H1 (cell line): ENCODE measurements at regions not wholly inside any gene's neighbourhood (a gene's known extent, or its start where the extent isn't known, plus 50 kb on each side); places are given as distances from the start of the nearest gene placed in this dataset.

Source experiments
- CTCF ChIA-PET: fragments of 300-600 bp; sonication (Branson Sonifier 250); formaldehyde crosslinking; loops from one replicate; lab custom pipeline; 2021; ENCODE audit not compliant: partially characterized antibody; lab: Charles Lee
- POLR2A ChIA-PET: fragments of 300-600 bp; sonication (Branson Sonifier 250); formaldehyde crosslinking; loops from one replicate; lab custom pipeline; 2021; ENCODE audit warnings: inconsistent platforms; ENCODE audit not compliant: partially characterized antibody; lab: Charles Lee
- DNase-seq, 2 experiments: peaks; one replicate each; pipeline versions ENCODE4 v3.0.0 to v3.0.0-alpha.2; 2010 to 2022; ENCODE audit warnings: low spot score in 2 of 2, low read depth in 1 of 2, mixed read lengths in 1 of 2
- FAIRE-seq: peaks from 2 replicates; lab custom pipeline; 2011; peaks lifted over from hg19 to GRCh38; lab: Jason Lieb, UNC
- H2AFZ ChIP-seq: 2 replicates; pipeline ENCODE4 v1.8.1; 2012; ENCODE audit warnings: low read length, inconsistent platforms
- H2AK5ac ChIP-seq: 2 replicates; pipeline ENCODE4 v1.6.1; 2013; ENCODE audit warnings: low read depth, low read length
- H2BK120ac ChIP-seq: replicated peaks from 2 replicates; pipeline ENCODE3; 2013; ENCODE audit warnings: low read depth, low read length, inconsistent platforms
- H2BK12ac ChIP-seq: 2 replicates; pipeline ENCODE4 v1.6.1; 2013; ENCODE audit warnings: low read depth, low read length
- H2BK15ac ChIP-seq: 2 replicates; pipeline ENCODE4 v1.6.1; 2013; ENCODE audit warnings: low read length
- H2BK20ac ChIP-seq: 2 replicates; pipeline ENCODE4 v1.6.1; 2013; ENCODE audit warnings: low read length
- H2BK5ac ChIP-seq: 2 replicates; pipeline ENCODE4 v1.6.1; 2013; ENCODE audit warnings: low read depth, low read length
- H3K14ac ChIP-seq: 2 replicates; pipeline ENCODE4 v1.6.1; 2013; ENCODE audit warnings: inconsistent platforms; ENCODE audit not compliant: insufficient read length
- H3K18ac ChIP-seq: 2 replicates; pipeline ENCODE4 v1.6.1; 2013; ENCODE audit warnings: low read length; ENCODE audit errors: extremely low read depth
- H3K23ac ChIP-seq: 2 replicates; pipeline ENCODE4 v1.6.1; 2013; ENCODE audit warnings: inconsistent platforms; ENCODE audit not compliant: insufficient read length
- H3K23me2 ChIP-seq: 2 replicates; pipeline ENCODE4 v1.6.1; 2013; ENCODE audit warnings: low read depth, low read length
- H3K27ac ChIP-seq: 2 replicates; pipeline ENCODE4 v1.6.1; 2011; ENCODE audit warnings: low read depth, low read length, inconsistent platforms
- H3K27me3 ChIP-seq, 4 experiments: replicated peaks in 1 of 4; 1 replicate in 1 of 4; 2 replicates in 3 of 4; pipeline versions ENCODE4 v1.6.1 to v1.8.1; 2011 to 2013; ENCODE audit warnings: low read length in 3 of 4, mild to moderate bottlenecking in 3 of 4, inconsistent platforms in 2 of 4, mixed read lengths in 2 of 4, moderate library complexity in 1 of 4; ENCODE audit not compliant: control insufficient read depth in 3 of 4, insufficient read depth in 3 of 4; ENCODE audit errors: extremely low read depth in 1 of 4
- H3K36me3 ChIP-seq, 4 experiments: 2 replicates each; pipeline versions ENCODE4 v1.6.1 to v1.8.1; 2011 to 2013; ENCODE audit warnings: mild to moderate bottlenecking in 4 of 4, low read length in 3 of 4, moderate library complexity in 2 of 4, control low read depth in 1 of 4, inconsistent platforms in 1 of 4; ENCODE audit not compliant: insufficient read depth in 4 of 4, control insufficient read depth in 2 of 4
- H3K4ac ChIP-seq: replicated peaks from 2 replicates; pipeline ENCODE3; 2013; ENCODE audit warnings: low read length, low read depth, mixed read lengths, inconsistent platforms; ENCODE audit not compliant: insufficient read length
- H3K4me1 ChIP-seq, 4 experiments: replicated peaks in 1 of 4; 1 replicate in 1 of 4; 2 replicates in 3 of 4; pipeline versions ENCODE4 v1.6.1 to v1.8.1; 2011 to 2013; ENCODE audit warnings: low read length in 3 of 4, inconsistent platforms in 2 of 4, mixed read lengths in 1 of 4; ENCODE audit not compliant: insufficient read depth in 4 of 4, control insufficient read depth in 3 of 4
- H3K4me2 ChIP-seq, 2 experiments: 2 replicates each; pipeline versions ENCODE4 v1.6.1 to v1.8.1; 2011 to 2013; ENCODE audit warnings: low read depth in 2 of 2, low read length in 2 of 2, control low read depth in 1 of 2, inconsistent platforms in 1 of 2, mild to moderate bottlenecking in 1 of 2; ENCODE audit not compliant: insufficient read depth in 1 of 2
- H3K4me3 ChIP-seq, 4 experiments: fragments of 200-600, 300-600 bp in 1 of 4; sonication (generic), shearing (Covaris generic), sonication (Bioruptor Twin) in 1 of 4; 2 replicates each; pipeline versions ENCODE4 v1.5.1 to v1.8.1; 2011 to 2016; ENCODE audit warnings: low read length in 4 of 4, low read depth in 3 of 4, control low read depth in 2 of 4, inconsistent platforms in 2 of 4, mild to moderate bottlenecking in 2 of 4, mixed read lengths in 1 of 4, moderate library complexity in 1 of 4; ENCODE audit not compliant: insufficient read depth in 2 of 4; ENCODE audit errors: extremely low read depth in 1 of 4
- H3K56ac ChIP-seq: replicated peaks from 2 replicates; pipeline ENCODE3; 2013; ENCODE audit warnings: low read depth, mild to moderate bottlenecking, mixed read lengths, low read length, inconsistent platforms; ENCODE audit not compliant: insufficient read length
- H3K79me1 ChIP-seq: 2 replicates; pipeline ENCODE4 v1.6.1; 2013; ENCODE audit warnings: low read depth, low read length, control low read depth
- H3K79me2 ChIP-seq, 2 experiments: 2 replicates each; pipeline versions ENCODE4 v1.6.1 to v1.8.1; 2012 to 2013; ENCODE audit warnings: low read length in 2 of 2, mild to moderate bottlenecking in 2 of 2, inconsistent platforms in 1 of 2; ENCODE audit not compliant: insufficient read depth in 2 of 2, control insufficient read depth in 1 of 2
- H3K9ac ChIP-seq, 4 experiments: replicated peaks in 1 of 4; 1 replicate in 1 of 4; 2 replicates in 3 of 4; pipeline versions ENCODE4 v1.6.1 to v1.8.1; 2011 to 2013; ENCODE audit warnings: low read depth in 3 of 4, low read length in 3 of 4, control low read depth in 2 of 4, mild to moderate bottlenecking in 2 of 4, moderate library complexity in 2 of 4, inconsistent platforms in 1 of 4; ENCODE audit errors: extremely low read depth in 1 of 4
- H3K9me3 ChIP-seq, 2 experiments: 2 replicates each; pipeline versions ENCODE4 v1.6.1 to v1.8.1; 2012 to 2013; ENCODE audit warnings: mild to moderate bottlenecking in 2 of 2, moderate library complexity in 2 of 2, control low read depth in 1 of 2, inconsistent platforms in 1 of 2, low read depth in 1 of 2, low read length in 1 of 2, mixed read lengths in 1 of 2; ENCODE audit not compliant: insufficient read depth in 2 of 2
- H4K20me1 ChIP-seq, 2 experiments: replicated peaks in 1 of 2; 2 replicates each; pipeline versions ENCODE3 to v1.8.1; 2011 to 2013; ENCODE audit warnings: inconsistent platforms in 2 of 2, low read length in 2 of 2, mild to moderate bottlenecking in 1 of 2; ENCODE audit not compliant: insufficient read depth in 2 of 2, control insufficient read depth in 1 of 2
- H4K5ac ChIP-seq: 2 replicates; pipeline ENCODE4 v1.6.1; 2013; ENCODE audit warnings: low read length, low read depth, mixed read lengths, inconsistent platforms; ENCODE audit not compliant: insufficient read length
- H4K8ac ChIP-seq: 2 replicates; pipeline ENCODE4 v1.8.0; 2013; ENCODE audit warnings: mild to moderate bottlenecking, moderate library complexity, low read length, inconsistent platforms; ENCODE audit not compliant: insufficient read depth; ENCODE audit errors: extremely low read depth
- H4K91ac ChIP-seq: replicated peaks from 2 replicates; pipeline ENCODE3; 2013; ENCODE audit warnings: low read length, mixed read lengths, inconsistent platforms; ENCODE audit not compliant: insufficient read length
- FOSL1 ChIP-seq: IDR thresholded peaks from 2 replicates; pipeline ENCODE4 v1.6.1; 2011; ENCODE audit warnings: mild to moderate bottlenecking, low read depth, low read length, moderate library complexity; ENCODE audit not compliant: insufficient read depth
- POU5F1 ChIP-seq: IDR thresholded peaks from 2 replicates; pipeline ENCODE4 v1.6.1; 2011; ENCODE audit warnings: low read depth, mild to moderate bottlenecking, low read length, moderate library complexity
- WGBS, 2 experiments: shearing (Covaris generic) in 1 of 2; methylation state at CpG; one replicate each; pipeline versions ENCODE4 v1.1.6 to v1.1.7; 2013 to 2015; ENCODE audit warnings: low lambda C conversion rate in 2 of 2, mixed read lengths in 2 of 2, inconsistent platforms in 1 of 2, low coverage in 1 of 2, missing lambda C conversion rate in 1 of 2; ENCODE audit not compliant: insufficient replicate concordance in 2 of 2, insufficient coverage in 1 of 2, insufficient read length in 1 of 2; ENCODE audit errors: extremely low coverage in 1 of 2, missing lambda C conversion rate in 1 of 2; 5-methylcytosine and 5-hydroxymethylcytosine counted together

DNA sequence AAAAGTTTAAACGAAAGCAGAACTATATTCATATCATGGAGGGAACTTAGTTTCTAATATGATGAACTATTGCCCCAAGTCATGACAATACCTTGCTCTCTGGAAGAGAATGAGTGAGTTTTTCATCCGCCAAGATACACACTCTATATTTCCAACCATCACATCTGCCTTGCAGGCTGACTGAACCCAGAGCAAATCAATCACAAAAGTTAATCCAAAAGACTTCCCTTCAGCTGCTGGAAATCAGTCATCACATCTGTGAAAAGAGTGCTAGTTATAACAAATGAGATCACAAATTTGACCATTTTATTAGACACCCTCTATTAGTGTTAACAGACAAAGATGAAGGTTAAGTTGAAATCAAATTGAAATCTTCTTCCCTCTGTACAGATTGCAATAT, 261.7 kb upstream of the PRKCQ start (continued):
- no peak for TF ChIP-seq FOSL1

GRCh38 chr10:6840766-6841165, 260.7 kb upstream of the PRKCQ start:
- no peak for TF ChIP-seq POU5F1
- Histone ChIP-seq H4K20me1 (no peaks in the 10 kb centered on the region), H3K27ac (no peak overlapping the region), H3K9ac (no peak overlapping the region), H2AK5ac (no peak overlapping the region), H3K79me2 (no peaks in the 10 kb centered on the region), H3K4ac (no peak overlapping the region), H2BK15ac (no peak overlapping the region), H2BK20ac (no peak overlapping the region), H3K27me3 (no peaks in the 10 kb centered on the region), H3K23ac (no peak overlapping the region), H3K9me3 (peaks cover 17% of the 10 kb centered on the region in 2 experiments; a peak in 3 of 4 replicates), H3K14ac (no peak overlapping the region), H2BK5ac (no peak overlapping the region), H3K18ac (no peak overlapping the region), H2AFZ (no peak overlapping the region), H4K8ac (no peak overlapping the region), H3K79me1 (no peaks in the 10 kb centered on the region), H3K56ac (no peak overlapping the region), H3K4me3 (no peak overlapping the region), H3K23me2 (no peaks in the 10 kb centered on the region), H4K91ac (no peak overlapping the region), H2BK120ac (no peak overlapping the region), H3K4me1 (no peaks in the 10 kb centered on the region), H3K4me2 (no peak overlapping the region), H2BK12ac (no peak overlapping the region), H3K36me3 (no peaks in the 10 kb centered on the region; a peak in 1 of 8 replicates), H4K5ac (no peak overlapping the region)
- CTCF ChIA-PET: no interaction called here
- POLR2A ChIA-PET: no interaction called here
- DNase-seq (no peak), FAIRE-seq (no peak)
- 48% methylated on average over 2 of the region's 2 CpGs; no CpG with 5 or more reads in 1 of the 2 experiments for WGBS, 2 experiments
